ENCODE measurements at regions not wholly inside any gene's neighbourhood (a gene's known extent, or its start where the extent isn't known, plus 50 kb on each side); places are given as distances from the start of the nearest gene placed in this dataset.

DNA sequence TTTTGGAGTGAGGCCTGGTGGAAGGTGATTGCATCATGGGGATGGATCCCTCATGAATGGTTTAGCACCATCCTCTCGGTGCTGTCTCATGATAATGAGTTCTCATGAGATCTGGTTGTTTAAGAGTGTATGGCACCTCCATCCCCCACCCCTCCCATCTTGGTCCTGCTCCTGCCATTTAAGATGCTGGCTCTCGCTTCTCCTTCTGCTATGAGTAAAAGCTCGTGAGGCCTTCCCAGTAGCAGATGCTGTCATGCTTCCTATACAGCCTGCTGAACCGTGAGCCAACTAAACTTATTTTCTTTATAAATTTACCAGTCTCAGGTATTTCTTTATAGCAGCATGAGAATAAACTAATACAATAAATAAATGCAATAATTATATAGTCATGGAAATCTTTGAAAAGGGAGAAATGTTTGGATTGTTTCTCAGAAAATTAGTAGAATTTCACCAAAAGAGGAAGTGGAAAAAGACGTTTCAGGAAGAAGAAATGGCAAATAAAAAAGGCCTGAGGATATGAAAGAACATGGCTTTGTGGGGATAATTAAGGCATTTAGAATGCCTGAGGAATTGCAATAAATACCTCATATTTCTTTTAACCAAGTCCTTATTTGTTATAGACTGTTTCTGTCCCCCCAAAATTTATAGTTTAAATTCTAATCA, 451.2 kb upstream of the ADGRL4 start:
- no peak for TF ChIP-seq CTCF (IDR thresholded peaks at IDR 0.05)
- no peak overlapping the region for H3K4me3 ChIP-seq (ENCODE audit: low read depth in 1 of 2, low read length in 1 of 2)
- peaks cover 3% of the 10 kb centered on the region for H3K9me3 ChIP-seq
- no peaks in the 10 kb centered on the region for H3K4me1 ChIP-seq (ENCODE audit: control insufficient read depth in 1 of 2, insufficient read depth in 1 of 2, low read depth in 1 of 2, low read length in 1 of 2)
- no peaks in the 10 kb centered on the region for H3K36me3 ChIP-seq
- H3K27me3 ChIP-seq, result no peaks in the 10 kb centered on the region
- no peak overlapping the region for H3K27ac ChIP-seq

DNA sequence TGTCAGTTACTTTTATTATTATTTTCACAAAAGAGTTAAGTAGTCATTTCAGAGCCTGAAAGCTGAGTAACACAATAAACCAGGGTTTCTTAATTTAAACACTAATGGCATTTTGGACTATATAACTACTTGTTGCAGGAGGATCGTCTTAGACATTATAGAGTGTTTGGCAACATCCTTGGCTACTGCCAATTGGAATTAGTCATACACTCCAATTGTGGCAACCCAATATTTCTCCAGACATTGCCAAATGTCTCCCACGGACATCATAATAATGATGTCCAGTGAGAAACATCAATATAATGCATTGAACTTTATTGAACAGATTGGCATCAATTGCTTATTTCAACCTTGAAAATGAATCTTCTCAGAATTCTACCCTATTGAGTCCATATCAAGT, 441.9 kb upstream of the ADGRL4 start:
- H3K9me3 ChIP-seq, result no peaks in the 10 kb centered on the region
- no peak for TF ChIP-seq CTCF (IDR thresholded peaks at IDR 0.05)
- H3K27ac ChIP-seq, result no peak overlapping the region
- no peaks in the 10 kb centered on the region for H3K4me1 ChIP-seq (ENCODE audit: control insufficient read depth in 1 of 2, insufficient read depth in 1 of 2, low read depth in 1 of 2, low read length in 1 of 2)
- H3K36me3 ChIP-seq, result no peaks in the 10 kb centered on the region
- no peaks in the 10 kb centered on the region for H3K27me3 ChIP-seq
- H3K4me3 ChIP-seq (ENCODE audit: low read depth in 1 of 2, low read length in 1 of 2), result no peak overlapping the region

DNA sequence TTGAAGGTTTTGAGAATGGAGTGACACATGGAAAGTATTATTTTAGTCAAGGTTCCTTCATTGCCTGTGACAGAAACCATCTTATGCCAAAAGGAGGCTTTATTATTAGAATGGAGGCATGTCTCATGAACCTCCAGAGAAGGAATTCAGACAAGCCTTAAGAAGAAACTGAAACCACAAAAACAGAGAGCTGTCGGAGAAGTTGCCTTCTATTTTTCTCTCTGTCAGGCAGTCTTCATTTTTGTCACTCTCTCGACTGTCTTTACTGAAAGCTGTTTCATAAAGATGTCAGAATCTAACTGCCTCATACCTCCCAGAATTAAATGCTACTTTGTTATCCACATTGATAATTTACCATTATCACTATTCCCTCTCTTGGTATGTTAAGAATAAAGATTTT, 434.7 kb upstream of the ADGRL4 start:
- H3K4me3 ChIP-seq (ENCODE audit: low read depth in 1 of 2, low read length in 1 of 2), result no peak overlapping the region
- no peaks in the 10 kb centered on the region for H3K27me3 ChIP-seq
- TF ChIP-seq CTCF (IDR thresholded peaks at IDR 0.05), result no peak
- no peak overlapping the region for H3K27ac ChIP-seq
- H3K4me1 ChIP-seq (ENCODE audit: control insufficient read depth in 1 of 2, insufficient read depth in 1 of 2, low read depth in 1 of 2, low read length in 1 of 2), result no peaks in the 10 kb centered on the region
- no peaks in the 10 kb centered on the region for H3K9me3 ChIP-seq
- no peaks in the 10 kb centered on the region for H3K36me3 ChIP-seq

GRCh38 chr1:79437540-79437939, 431.0 kb upstream of the ADGRL4 start:
- Histone ChIP-seq H3K36me3 (no peaks in the 10 kb centered on the region), H3K4me3 (ENCODE audit: low read depth in 1 of 2, low read length in 1 of 2) (no peak overlapping the region), H3K4me1 (ENCODE audit: control insufficient read depth in 1 of 2, insufficient read depth in 1 of 2, low read depth in 1 of 2, low read length in 1 of 2) (no peaks in the 10 kb centered on the region), H3K27ac (no peak overlapping the region), H3K27me3 (no peaks in the 10 kb centered on the region), H3K9me3 (no peaks in the 10 kb centered on the region)
- no peak for TF ChIP-seq CTCF (IDR thresholded peaks at IDR 0.05)

DNA sequence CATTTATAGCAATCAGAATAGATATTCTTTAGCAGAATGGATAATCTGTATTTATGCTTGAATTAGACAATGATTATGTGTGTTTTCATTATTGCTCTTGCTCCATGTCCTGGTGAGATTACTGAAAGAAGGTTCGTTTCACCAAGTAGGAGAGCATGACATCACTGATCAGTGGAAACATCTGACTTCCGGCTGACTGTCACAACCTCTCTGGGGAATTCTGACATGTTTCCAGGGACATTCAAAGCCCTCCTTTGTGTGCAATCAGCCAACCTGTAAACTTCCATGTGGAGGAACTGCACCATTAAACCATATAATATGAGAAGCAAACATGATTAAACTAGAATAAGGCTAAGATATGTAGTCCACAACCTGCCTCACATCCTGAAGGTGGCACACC, 424.8 kb upstream of the ADGRL4 start:
- Histone ChIP-seq H3K4me1 (ENCODE audit: control insufficient read depth in 1 of 2, insufficient read depth in 1 of 2, low read depth in 1 of 2, low read length in 1 of 2) (no peaks in the 10 kb centered on the region), H3K4me3 (ENCODE audit: low read depth in 1 of 2, low read length in 1 of 2) (no peak overlapping the region), H3K36me3 (no peaks in the 10 kb centered on the region), H3K9me3 (no peaks in the 10 kb centered on the region), H3K27ac (no peak overlapping the region), H3K27me3 (no peaks in the 10 kb centered on the region)
- no peak for TF ChIP-seq CTCF (IDR thresholded peaks at IDR 0.05)

GRCh38 chr1:79430437-79430836, 423.9 kb upstream of the ADGRL4 start:
- H3K4me1 ChIP-seq (ENCODE audit: control insufficient read depth in 1 of 2, insufficient read depth in 1 of 2, low read depth in 1 of 2, low read length in 1 of 2), result no peaks in the 10 kb centered on the region
- no peaks in the 10 kb centered on the region for H3K9me3 ChIP-seq
- H3K27me3 ChIP-seq, result no peaks in the 10 kb centered on the region
- H3K27ac ChIP-seq, result no peak overlapping the region
- no peak overlapping the region for H3K4me3 ChIP-seq (ENCODE audit: low read depth in 1 of 2, low read length in 1 of 2)
- TF ChIP-seq CTCF (IDR thresholded peaks at IDR 0.05), result no peak
- H3K36me3 ChIP-seq, result no peaks in the 10 kb centered on the region

Data from neutrophil (primary cell).